ENCODE measurements at regions not wholly inside any gene's neighbourhood (a gene's known extent, or its start where the extent isn't known, plus 50 kb on each side); places are given as distances from the start of the nearest gene placed in this dataset.
"Not testable (repeated sequence)": the region's sequence is repeated elsewhere in the genome, so short reads cannot be mapped to it uniquely, and the experiment has no call there.

GRCh38 chr2:54065411-54065810 is 50.0 kb upstream of the ACYP2 start:
- no peak for DNase-seq (ENCODE audit: low spot score)

GRCh38 chr2:54063967-54064535 is 51.4 kb upstream of the ACYP2 start:
- no peak for DNase-seq (ENCODE audit: low spot score)

GRCh38 chr2:54062401-54062800 is 53.0 kb upstream of the ACYP2 start:
- DNase-seq (ENCODE audit: low spot score) = no peak

GRCh38 chr2:54061272-54061671 is 54.1 kb upstream of the ACYP2 start:
- DNase-seq (ENCODE audit: low spot score) = no peak

GRCh38 chr2:54059986-54060385 is 55.4 kb upstream of the ACYP2 start:
- DNase-seq (ENCODE audit: low spot score) = no peak

GRCh38 chr2:54059504-54059903 is 55.9 kb upstream of the ACYP2 start:
- DNase-seq (ENCODE audit: low spot score) = no peak

- no peak for DNase-seq (ENCODE audit: low spot score)
Measured at GRCh38 chr2:54058449-54058848, 57.0 kb upstream of the ACYP2 start.

GRCh38 chr2:54054774-54055173 is 60.6 kb upstream of the ACYP2 start:
- no peak for DNase-seq (ENCODE audit: low spot score)

- DNase-seq (ENCODE audit: low spot score) = no peak
Measured at GRCh38 chr2:54054271-54054670, 61.1 kb upstream of the ACYP2 start.

- no peak for DNase-seq (ENCODE audit: low spot score)
Measured at GRCh38 chr2:54053830-54054229, 61.6 kb upstream of the ACYP2 start.

GRCh38 chr2:54052825-54053718 is 62.3 kb upstream of the ACYP2 start:
- no peak for DNase-seq (ENCODE audit: low spot score)

GRCh38 chr2:54050445-54050844 is 65.0 kb upstream of the ACYP2 start:
- DNase-seq (ENCODE audit: low spot score) = no peak

- no peak for DNase-seq (ENCODE audit: low spot score)
Measured at GRCh38 chr2:54049365-54049764, 66.0 kb upstream of the ACYP2 start.

GRCh38 chr2:54048896-54049295 is 66.5 kb upstream of the ACYP2 start:
- not testable (repeated sequence) for DNase-seq (ENCODE audit: low spot score)

- no peak for DNase-seq (ENCODE audit: low spot score)
Measured at GRCh38 chr2:54048117-54048785, 67.2 kb upstream of the ACYP2 start.

- DNase-seq (ENCODE audit: low spot score) = no peak
Measured at GRCh38 chr2:54047658-54048057, 67.8 kb upstream of the ACYP2 start.

- no peak for DNase-seq (ENCODE audit: low spot score)
Measured at GRCh38 chr2:54047091-54047490, 68.3 kb upstream of the ACYP2 start.

GRCh38 chr2:54042897-54043620 is 72.3 kb upstream of the PSME4 start:
- DNase-seq (ENCODE audit: low spot score) = no peak

GRCh38 chr2:54042341-54042740 is 71.5 kb upstream of the PSME4 start:
- DNase-seq (ENCODE audit: low spot score) = no peak

GRCh38 chr2:54041135-54041534 is 70.3 kb upstream of the PSME4 start:
- DNase-seq (ENCODE audit: low spot score) = no peak

- DNase-seq (ENCODE audit: low spot score) = no peak
Measured at GRCh38 chr2:54040685-54041084, 69.9 kb upstream of the PSME4 start.

GRCh38 chr2:54040250-54040649 is 69.5 kb upstream of the PSME4 start:
- DNase-seq (ENCODE audit: low spot score) = no peak

All from LoVo (cell line).